Occipital lobe (tissue), 1 donor: ENCODE measurements at regions not wholly inside any gene's neighbourhood (a gene's known extent, or its start where the extent isn't known, plus 50 kb on each side); places are given as distances from the start of the nearest gene placed in this dataset.
"Not testable (repeated sequence)": the region's sequence is repeated elsewhere in the genome, so short reads cannot be mapped to it uniquely, and the experiment has no call there.

ENCODE experiments used
- DNase-seq: peaks from one replicate; lab custom pipeline; 2025; lab: John Stamatoyannopoulos, UW

- DNase-seq: no peak
Observed at GRCh38 chr10:23543691-23544380, 105.0 kb downstream of the OTUD1 start.

- not testable (repeated sequence) for DNase-seq
Observed at GRCh38 chr10:23545866-23546265, 107.0 kb downstream of the OTUD1 start.

GRCh38 chr10:23556727-23557440 is 118.0 kb downstream of the OTUD1 start:
- no peak for DNase-seq

- DNase-seq: no peak
Observed at GRCh38 chr10:23557777-23558176, 118.9 kb downstream of the OTUD1 start.

GRCh38 chr10:23558361-23558799 is 119.5 kb downstream of the OTUD1 start:
- DNase-seq: no peak

GRCh38 chr10:23568996-23569395 is 130.1 kb downstream of the OTUD1 start:
- DNase-seq: no peak

- no peak for DNase-seq
Observed at GRCh38 chr10:23571884-23572283, 133.0 kb downstream of the OTUD1 start.

GRCh38 chr10:23581906-23582450 is 143.1 kb downstream of the OTUD1 start:
- no peak for DNase-seq

- no peak for DNase-seq
Observed at GRCh38 chr10:23584396-23584795, 145.5 kb downstream of the OTUD1 start.

GRCh38 chr10:23585186-23585585 is 146.3 kb downstream of the OTUD1 start:
- DNase-seq: no peak

- DNase-seq: no peak
Observed at GRCh38 chr10:23585666-23586065, 146.8 kb downstream of the OTUD1 start.

GRCh38 chr10:23595278-23595677 is 156.4 kb downstream of the OTUD1 start:
- DNase-seq: not testable (repeated sequence)

GRCh38 chr10:23604613-23605012 is 165.7 kb downstream of the OTUD1 start:
- no peak for DNase-seq

- no peak for DNase-seq
Observed at GRCh38 chr10:23606456-23606855, 167.6 kb downstream of the OTUD1 start.

GRCh38 chr10:23608926-23609325 is 170.1 kb downstream of the OTUD1 start:
- no peak for DNase-seq

GRCh38 chr10:23610626-23611307 is 171.9 kb downstream of the OTUD1 start:
- no peak for DNase-seq

- DNase-seq: no peak
Observed at GRCh38 chr10:23611308-23612029, 172.6 kb downstream of the OTUD1 start.

GRCh38 chr10:23613900-23614299 is 175.0 kb downstream of the OTUD1 start:
- DNase-seq: no peak

GRCh38 chr10:23614483-23614882 is 175.6 kb downstream of the OTUD1 start:
- DNase-seq: no peak

- DNase-seq: no peak
Observed at GRCh38 chr10:23630376-23630775, 191.5 kb downstream of the OTUD1 start.

GRCh38 chr10:23630885-23631284 is 192.0 kb downstream of the OTUD1 start:
- no peak for DNase-seq
